SH-SY5Y (cell line): ENCODE measurements at regions not wholly inside any gene's neighbourhood (a gene's known extent, or its start where the extent isn't known, plus 50 kb on each side); places are given as distances from the start of the nearest gene placed in this dataset.

Source experiments
- GATA2 ChIP-seq: IDR thresholded peaks from 2 replicates; pipeline ENCODE4 v1.6.1; 2011; ENCODE audit warnings: mild to moderate bottlenecking, low read depth, low read length
- GATA3 ChIP-seq: IDR thresholded peaks from 2 replicates; pipeline ENCODE4 v1.6.1; 2011; ENCODE audit warnings: low read depth, mild to moderate bottlenecking, low read length, moderate library complexity

DNA sequence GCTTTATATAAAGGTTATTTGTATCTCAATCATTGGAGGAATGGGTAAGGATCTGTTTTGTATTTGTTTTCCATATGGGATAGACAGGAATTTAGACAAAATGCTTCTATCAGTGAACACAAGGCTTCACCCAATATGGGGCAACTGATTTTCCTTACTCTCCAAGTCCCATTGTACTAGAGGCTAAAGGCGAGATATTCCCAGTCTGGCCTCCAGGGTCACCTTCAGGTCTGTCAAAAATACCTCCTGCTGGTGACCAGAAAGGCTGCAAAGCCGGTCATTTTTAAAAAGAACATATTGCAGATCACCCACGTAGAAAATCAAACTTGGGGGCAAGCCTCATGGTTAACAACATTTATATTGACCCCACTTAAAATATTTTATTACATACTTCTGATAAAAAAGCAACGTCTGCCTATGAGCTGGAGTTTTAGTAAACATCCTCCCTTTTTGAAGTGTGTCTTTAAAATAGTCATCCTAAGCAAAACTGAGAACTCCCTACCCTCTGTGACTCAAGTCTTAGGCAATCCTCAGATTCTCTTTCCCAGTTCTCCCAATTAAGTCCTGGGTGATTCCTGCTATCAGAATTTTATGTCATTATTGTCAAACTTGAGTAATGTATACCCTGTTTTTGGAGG is 276.6 kb downstream of the MREG start:
- TF ChIP-seq GATA3 (no peak), GATA2 (no peak)
